ENCODE measurements at regions not wholly inside any gene's neighbourhood (a gene's known extent, or its start where the extent isn't known, plus 50 kb on each side); places are given as distances from the start of the nearest gene placed in this dataset.

DNA sequence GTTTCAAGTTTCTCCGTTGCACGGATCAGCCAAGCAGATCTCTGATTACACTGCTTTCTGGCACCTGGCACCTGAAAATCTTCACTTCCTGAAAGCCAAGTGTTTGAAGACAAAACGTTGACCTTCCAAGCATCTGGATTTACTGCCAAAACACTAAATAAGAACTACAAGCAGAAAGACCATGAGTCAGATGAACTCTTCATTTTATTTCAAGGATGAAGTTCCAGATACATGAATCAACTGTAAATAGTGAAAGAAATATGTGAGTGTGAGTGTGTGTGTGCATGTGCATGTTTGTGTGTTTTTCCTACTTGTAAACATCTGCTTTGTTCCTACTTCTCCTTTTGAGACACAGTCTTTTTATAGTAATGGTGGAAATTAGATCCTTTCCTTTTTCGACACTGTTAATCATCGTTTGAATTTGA, 60.0 kb upstream of the DTNA start (continued):
- TF ChIP-seq, protein P1, sequence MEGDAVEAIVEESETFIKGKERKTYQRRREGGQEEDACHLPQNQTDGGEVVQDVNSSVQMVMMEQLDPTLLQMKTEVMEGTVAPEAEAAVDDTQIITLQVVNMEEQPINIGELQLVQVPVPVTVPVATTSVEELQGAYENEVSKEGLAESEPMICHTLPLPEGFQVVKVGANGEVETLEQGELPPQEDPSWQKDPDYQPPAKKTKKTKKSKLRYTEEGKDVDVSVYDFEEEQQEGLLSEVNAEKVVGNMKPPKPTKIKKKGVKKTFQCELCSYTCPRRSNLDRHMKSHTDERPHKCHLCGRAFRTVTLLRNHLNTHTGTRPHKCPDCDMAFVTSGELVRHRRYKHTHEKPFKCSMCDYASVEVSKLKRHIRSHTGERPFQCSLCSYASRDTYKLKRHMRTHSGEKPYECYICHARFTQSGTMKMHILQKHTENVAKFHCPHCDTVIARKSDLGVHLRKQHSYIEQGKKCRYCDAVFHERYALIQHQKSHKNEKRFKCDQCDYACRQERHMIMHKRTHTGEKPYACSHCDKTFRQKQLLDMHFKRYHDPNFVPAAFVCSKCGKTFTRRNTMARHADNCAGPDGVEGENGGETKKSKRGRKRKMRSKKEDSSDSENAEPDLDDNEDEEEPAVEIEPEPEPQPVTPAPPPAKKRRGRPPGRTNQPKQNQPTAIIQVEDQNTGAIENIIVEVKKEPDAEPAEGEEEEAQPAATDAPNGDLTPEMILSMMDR (conservative IDR thresholded peaks at IDR 0.05; ENCODE audit: low read depth in 2 of 2) = no peak
- TF ChIP-seq, protein P2, sequence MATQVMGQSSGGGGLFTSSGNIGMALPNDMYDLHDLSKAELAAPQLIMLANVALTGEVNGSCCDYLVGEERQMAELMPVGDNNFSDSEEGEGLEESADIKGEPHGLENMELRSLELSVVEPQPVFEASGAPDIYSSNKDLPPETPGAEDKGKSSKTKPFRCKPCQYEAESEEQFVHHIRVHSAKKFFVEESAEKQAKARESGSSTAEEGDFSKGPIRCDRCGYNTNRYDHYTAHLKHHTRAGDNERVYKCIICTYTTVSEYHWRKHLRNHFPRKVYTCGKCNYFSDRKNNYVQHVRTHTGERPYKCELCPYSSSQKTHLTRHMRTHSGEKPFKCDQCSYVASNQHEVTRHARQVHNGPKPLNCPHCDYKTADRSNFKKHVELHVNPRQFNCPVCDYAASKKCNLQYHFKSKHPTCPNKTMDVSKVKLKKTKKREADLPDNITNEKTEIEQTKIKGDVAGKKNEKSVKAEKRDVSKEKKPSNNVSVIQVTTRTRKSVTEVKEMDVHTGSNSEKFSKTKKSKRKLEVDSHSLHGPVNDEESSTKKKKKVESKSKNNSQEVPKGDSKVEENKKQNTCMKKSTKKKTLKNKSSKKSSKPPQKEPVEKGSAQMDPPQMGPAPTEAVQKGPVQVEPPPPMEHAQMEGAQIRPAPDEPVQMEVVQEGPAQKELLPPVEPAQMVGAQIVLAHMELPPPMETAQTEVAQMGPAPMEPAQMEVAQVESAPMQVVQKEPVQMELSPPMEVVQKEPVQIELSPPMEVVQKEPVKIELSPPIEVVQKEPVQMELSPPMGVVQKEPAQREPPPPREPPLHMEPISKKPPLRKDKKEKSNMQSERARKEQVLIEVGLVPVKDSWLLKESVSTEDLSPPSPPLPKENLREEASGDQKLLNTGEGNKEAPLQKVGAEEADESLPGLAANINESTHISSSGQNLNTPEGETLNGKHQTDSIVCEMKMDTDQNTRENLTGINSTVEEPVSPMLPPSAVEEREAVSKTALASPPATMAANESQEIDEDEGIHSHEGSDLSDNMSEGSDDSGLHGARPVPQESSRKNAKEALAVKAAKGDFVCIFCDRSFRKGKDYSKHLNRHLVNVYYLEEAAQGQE (IDR thresholded peaks at IDR 0.05; ENCODE audit: unreplicated experiment) = no peak
- TF ChIP-seq CREB1 (CRISPR knock-in tag; IDR thresholded peaks at IDR 0.05; ENCODE audit: low read depth) (no peak), ZNF331 (CRISPR knock-in tag; IDR thresholded peaks at IDR 0.05; ENCODE audit: low read depth) (no peak), ZNF114 (CRISPR knock-in tag; IDR thresholded peaks at IDR 0.05) (no peak)

DNA sequence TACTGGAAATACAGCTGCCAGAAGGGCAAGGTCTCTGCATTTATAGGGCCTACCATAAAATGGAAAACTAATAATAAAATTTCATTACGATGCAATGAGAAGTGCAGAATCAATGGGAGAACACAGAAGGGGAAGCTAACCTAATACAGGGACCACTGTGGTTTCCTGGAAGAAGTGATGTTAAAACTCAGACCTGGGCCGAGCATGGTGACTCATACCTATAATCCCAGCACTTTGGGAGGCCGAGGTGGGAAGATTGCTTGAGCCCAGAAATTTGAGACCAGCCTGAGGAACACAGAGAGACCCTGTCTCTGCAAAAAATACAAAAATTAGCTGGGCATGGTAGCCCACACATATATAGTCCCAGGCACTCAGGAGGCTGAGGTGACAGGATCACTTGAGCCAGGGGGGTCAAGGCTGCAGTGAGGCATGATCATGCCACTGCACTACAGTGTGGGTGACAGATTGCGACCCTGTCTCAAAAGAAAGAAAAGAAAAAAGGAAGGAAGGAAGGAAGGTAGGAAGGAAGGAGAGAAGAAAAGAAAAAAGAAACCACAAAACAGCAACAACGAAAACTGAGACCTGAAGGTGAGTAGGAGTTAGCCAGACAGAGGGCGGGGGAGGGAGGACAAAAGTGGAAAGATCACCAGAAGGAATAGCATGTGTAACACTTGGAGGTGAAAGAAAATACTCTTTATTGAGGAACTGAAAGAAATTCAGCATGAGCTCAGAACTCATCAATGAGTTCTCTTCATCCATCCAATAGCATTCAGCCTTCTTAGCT, 58.3 kb upstream of the DTNA start:
- Histone ChIP-seq H3K4me3 (no peak overlapping the region), H3K79me2 (replicated peaks; ENCODE audit: insufficient read depth) (no peaks in the 10 kb centered on the region), H3K4me2 (no peak overlapping the region), H3F3A (replicated peaks; ENCODE audit: low read depth) (no peaks in the 10 kb centered on the region), H3K4me1 (ENCODE audit: insufficient read depth) (peaks cover 42% of the 10 kb centered on the region), H3K36me3 (ENCODE audit: insufficient read depth) (no peaks in the 10 kb centered on the region), H3K27me3 (ENCODE audit: insufficient read depth) (no peaks in the 10 kb centered on the region), H3K9me2 (ENCODE audit: insufficient read depth) (no peaks in the 10 kb centered on the region), H4K20me1 (replicated peaks; ENCODE audit: insufficient read depth) (no peaks in the 10 kb centered on the region), H3K27ac (ENCODE audit: low read depth) (no peak overlapping the region), H2AFZ (0 out of 2 replicates have a peak overlapping the region, but pooled peaks have one; percentile 11)
- no peaks in the 10 kb centered on the region for H3K9me3 Mint-ChIP-seq
- DNase-seq (ENCODE audit: low spot score) = no peak
- H3K4me3 Mint-ChIP-seq = no peak overlapping the region
- no peak overlapping the region for H3K27ac Mint-ChIP-seq
- TF ChIP-seq, protein P2 (IDR thresholded peaks at IDR 0.05; ENCODE audit: unreplicated experiment) = no peak
- TF ChIP-seq ZNF114 (CRISPR knock-in tag; IDR thresholded peaks at IDR 0.05) = no peak
- TF ChIP-seq, protein P3, sequence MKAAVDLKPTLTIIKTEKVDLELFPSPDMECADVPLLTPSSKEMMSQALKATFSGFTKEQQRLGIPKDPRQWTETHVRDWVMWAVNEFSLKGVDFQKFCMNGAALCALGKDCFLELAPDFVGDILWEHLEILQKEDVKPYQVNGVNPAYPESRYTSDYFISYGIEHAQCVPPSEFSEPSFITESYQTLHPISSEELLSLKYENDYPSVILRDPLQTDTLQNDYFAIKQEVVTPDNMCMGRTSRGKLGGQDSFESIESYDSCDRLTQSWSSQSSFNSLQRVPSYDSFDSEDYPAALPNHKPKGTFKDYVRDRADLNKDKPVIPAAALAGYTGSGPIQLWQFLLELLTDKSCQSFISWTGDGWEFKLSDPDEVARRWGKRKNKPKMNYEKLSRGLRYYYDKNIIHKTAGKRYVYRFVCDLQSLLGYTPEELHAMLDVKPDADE (IDR thresholded peaks at IDR 0.05) = no peak
- no peak for TF ChIP-seq CREB1 (CRISPR knock-in tag; IDR thresholded peaks at IDR 0.05; ENCODE audit: low read depth)
- H3K4me1 Mint-ChIP-seq = peaks cover 34% of the 10 kb centered on the region
- H3K36me3 Mint-ChIP-seq (ENCODE audit: low read depth) = no peaks in the 10 kb centered on the region
- ATAC-seq = no peak
- peaks cover 2% of the 10 kb centered on the region for H3K27me3 Mint-ChIP-seq (ENCODE audit: insufficient read depth, low read depth, poor library complexity)

All from GM23338 (cell line).